GM23338 (cell line): ENCODE measurements at regions not wholly inside any gene's neighbourhood (a gene's known extent, or its start where the extent isn't known, plus 50 kb on each side); places are given as distances from the start of the nearest gene placed in this dataset.
"Not testable (repeated sequence)": the region's sequence is repeated elsewhere in the genome, so short reads cannot be mapped to it uniquely, and the experiment has no call there.

Source experiments
- ATAC-seq: fragments of 200-7000 bp; cut with Tn5 transposase; 3 replicates; pipeline ENCODE4 v1.9.1; 2020
- DNase-seq: peaks from one replicate; pipeline ENCODE4 v3.0.0-alpha.2; 2015; ENCODE audit warnings: low spot score
- H2AFZ ChIP-seq: fragments of 200-600 bp; sonication (generic); 2 replicates; pipeline ENCODE4 v1.8.0; 2016; ENCODE audit warnings: antibody characterized with exemption, mild to moderate bottlenecking, moderate library complexity
- H3F3A ChIP-seq: fragments of 200-600 bp; sonication (generic); replicated peaks from 2 replicates; pipeline ENCODE4 v1.8.0; 2017; ENCODE audit warnings: antibody characterized with exemption, mixed run types, low read depth
- H3K27ac ChIP-seq: fragments of 200-600 bp; sonication (generic); 2 replicates; pipeline ENCODE4 v1.6.1; 2016; ENCODE audit warnings: low read depth
- H3K27me3 ChIP-seq: fragments of 200-600 bp; sonication (generic); 2 replicates; pipeline ENCODE4 v1.8.0; 2016; ENCODE audit warnings: mild to moderate bottlenecking, mixed run types, moderate library complexity; ENCODE audit not compliant: insufficient read depth
- H3K36me3 ChIP-seq: fragments of 200-600 bp; sonication (generic); 2 replicates; pipeline ENCODE4 v1.8.0; 2016; ENCODE audit warnings: mild to moderate bottlenecking; ENCODE audit not compliant: insufficient read depth
- H3K4me1 ChIP-seq: fragments of 200-600 bp; sonication (generic); 2 replicates; pipeline ENCODE4 v1.8.0; 2016; ENCODE audit warnings: mild to moderate bottlenecking, moderate library complexity; ENCODE audit not compliant: insufficient read depth
- H3K4me2 ChIP-seq: fragments of 200-600 bp; sonication (generic); 2 replicates; pipeline ENCODE4 v1.7.1; 2017; ENCODE audit warnings: mixed run types
- H3K4me3 ChIP-seq: fragments of 200-600 bp; sonication (generic); 2 replicates; pipeline ENCODE4 v1.6.1; 2016; ENCODE audit warnings: mixed run types
- H3K79me2 ChIP-seq: fragments of 200-600 bp; sonication (generic); replicated peaks from 2 replicates; pipeline ENCODE4 v1.8.0; 2017; ENCODE audit warnings: mild to moderate bottlenecking; ENCODE audit not compliant: insufficient read depth
- H3K9me2 ChIP-seq: fragments of 200-600 bp; sonication (generic); 2 replicates; pipeline ENCODE4 v1.8.0; 2017; ENCODE audit not compliant: insufficient read depth
- H4K20me1 ChIP-seq: fragments of 200-600 bp; sonication (generic); replicated peaks from 2 replicates; pipeline ENCODE4 v1.8.0; 2017; ENCODE audit warnings: mild to moderate bottlenecking; ENCODE audit not compliant: insufficient read depth
- H3K27ac Mint-ChIP-seq: 2 replicates; pipeline ENCODE4 v1.8.0; 2020; ENCODE audit warnings: inconsistent platforms, mild to moderate bottlenecking, moderate library complexity, mixed read lengths
- H3K27me3 Mint-ChIP-seq: 3 replicates; pipeline ENCODE4 v1.8.0; 2022; ENCODE audit warnings: low read depth, mild to moderate bottlenecking, moderate library complexity, mixed read lengths, inconsistent platforms; ENCODE audit not compliant: insufficient read depth, poor library complexity
- H3K36me3 Mint-ChIP-seq: 3 replicates; pipeline ENCODE4 v1.8.0; 2021; ENCODE audit warnings: low read depth, mild to moderate bottlenecking, inconsistent platforms, moderate library complexity, mixed read lengths
- H3K4me1 Mint-ChIP-seq: 3 replicates; pipeline ENCODE4 v1.8.0; 2020; ENCODE audit warnings: mild to moderate bottlenecking, inconsistent platforms, mixed read lengths
- H3K4me3 Mint-ChIP-seq: 3 replicates; pipeline ENCODE4 v1.8.0; 2021; ENCODE audit warnings: moderate library complexity, mild to moderate bottlenecking, inconsistent platforms, mixed read lengths
- H3K9me3 Mint-ChIP-seq: 3 replicates; pipeline ENCODE4 v1.8.0; 2020; ENCODE audit warnings: moderate library complexity, mild to moderate bottlenecking, inconsistent platforms, mixed read lengths
- NANOG ChIP-seq: IDR thresholded peaks from 2 replicates; pipeline ENCODE4 v1.6.1; 2016; ENCODE audit warnings: antibody characterized with exemption, borderline replicate concordance
- ZNF462 ChIP-seq: fragments of 250-450 bp; sonication (Bioruptor Pico); IDR thresholded peaks from 2 replicates; pipeline ENCODE4 v1.5.0; 2020; ENCODE audit warnings: mild to moderate bottlenecking, moderate library complexity

GRCh38 chr13:44710576-44710975 is 134.4 kb upstream of the TSC22D1 start:
- H4K20me1 ChIP-seq: no peaks in the 10 kb centered on the region
- H3K27me3 Mint-ChIP-seq: no peaks in the 10 kb centered on the region
- H3K4me1 ChIP-seq: no peaks in the 10 kb centered on the region
- no peak overlapping the region for H3K4me3 Mint-ChIP-seq
- H3K36me3 Mint-ChIP-seq: no peaks in the 10 kb centered on the region; the same call in 2 of the 3 replicates
- TF ChIP-seq ZNF462 (CRISPR knock-in tag): no peak
- no peak for TF ChIP-seq NANOG
- no peak overlapping the region for H3K27ac Mint-ChIP-seq
- H3K9me3 Mint-ChIP-seq: peaks cover 12% of the 10 kb centered on the region; the same call in 2 of the 3 replicates
- H2AFZ ChIP-seq: 0 out of 2 replicates have a peak overlapping the region, but pooled peaks have one; percentile 47
- DNase-seq: no peak
- H3K4me2 ChIP-seq: no peak overlapping the region
- no peaks in the 10 kb centered on the region for H3K79me2 ChIP-seq
- H3K36me3 ChIP-seq: no peaks in the 10 kb centered on the region
- no peaks in the 10 kb centered on the region for H3F3A ChIP-seq
- H3K4me1 Mint-ChIP-seq: no peaks in the 10 kb centered on the region; the same call in 2 of the 3 replicates
- H3K4me3 ChIP-seq: no peak overlapping the region
- H3K27ac ChIP-seq: no peak overlapping the region
- ATAC-seq: no peak
- H3K9me2 ChIP-seq: no peaks in the 10 kb centered on the region
- no peaks in the 10 kb centered on the region for H3K27me3 ChIP-seq

DNA sequence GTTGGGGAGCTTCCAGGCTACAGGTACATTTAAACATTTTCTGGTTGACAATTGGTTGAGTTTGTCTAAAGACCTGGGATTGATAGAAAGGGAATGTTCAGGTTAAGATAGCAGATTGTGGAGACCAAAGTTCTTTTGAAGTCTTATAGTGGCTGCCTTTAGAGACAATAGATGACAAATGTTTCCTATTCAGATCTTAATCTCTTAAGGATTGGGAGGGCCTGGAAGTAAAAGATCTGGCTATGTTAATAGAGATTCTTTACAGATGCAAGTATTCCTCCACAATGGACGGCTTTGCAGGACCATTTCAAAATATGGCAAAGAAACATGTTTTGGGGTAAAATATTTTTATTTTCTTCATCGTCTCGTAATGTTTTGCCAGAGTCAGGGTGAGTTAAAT is 128.7 kb upstream of the TSC22D1 start:
- H3K4me2 ChIP-seq, H3K4me1 ChIP-seq, H3F3A ChIP-seq, H3K4me3 Mint-ChIP-seq, H2AFZ ChIP-seq, H3K27me3 ChIP-seq, H3K9me2 ChIP-seq, H3K4me1 Mint-ChIP-seq, H3K79me2 ChIP-seq, ATAC-seq, H3K36me3 ChIP-seq, H3K4me3 ChIP-seq, H4K20me1 ChIP-seq, H3K36me3 Mint-ChIP-seq, H3K27ac ChIP-seq, H3K27me3 Mint-ChIP-seq: not testable (repeated sequence)
- Mint-ChIP-seq H3K9me3 (peaks cover 12% of the 10 kb centered on the region; the same call in 2 of the 3 replicates), H3K27ac (peak overlapping the region; percentile 53; the same call in 1 of the 2 replicates)
- peak; percentile 15 for DNase-seq
